ENCODE measurements at regions not wholly inside any gene's neighbourhood (a gene's known extent, or its start where the extent isn't known, plus 50 kb on each side); places are given as distances from the start of the nearest gene placed in this dataset.

- CTCF ChIA-PET: no interaction called here
- Histone ChIP-seq H3K4me1 (ENCODE audit: control insufficient read depth, insufficient read depth, low read length) (no peaks in the 10 kb centered on the region), H3K4me3 (ENCODE audit: low read depth, low read length) (no peak overlapping the region), H3K27ac (ENCODE audit: extremely low read depth, low read depth, low read length) (no peak overlapping the region), H3K36me3 (ENCODE audit: control insufficient read depth in 2 of 2, insufficient read depth in 1 of 2, low read length in 2 of 2) (no peaks in the 10 kb centered on the region), H3K9me3 (ENCODE audit: control insufficient read depth, insufficient read depth, low read depth, low read length) (no peaks in the 10 kb centered on the region)
- TF ChIP-seq ZNF530 (tag by site-specific recombination; IDR thresholded peaks at IDR 0.05; ENCODE audit: low read depth): no peak
- TF ChIP-seq ZBTB11 (tag by site-specific recombination; conservative IDR thresholded peaks at IDR 0.05; ENCODE audit: low read depth): no peak
- no peak for TF ChIP-seq GFI1B (tag by site-specific recombination; IDR thresholded peaks at IDR 0.05)
- TF ChIP-seq SCRT2 (tag by site-specific recombination; IDR thresholded peaks at IDR 0.05): peak; percentile 72; the same call in 1 of the 2 replicates
- no peak for TF ChIP-seq ZNF335 (tag by site-specific recombination; conservative IDR thresholded peaks at IDR 0.05)
- TF ChIP-seq ZNF580 (tag by site-specific recombination; IDR thresholded peaks at IDR 0.05): no peak
- no peak for TF ChIP-seq BCL11A (tag by site-specific recombination; IDR thresholded peaks at IDR 0.05; ENCODE audit: low read depth)
- TF ChIP-seq ZSCAN4 (tag by site-specific recombination; IDR thresholded peaks at IDR 0.05): 0 out of 2 replicates have a peak, but pooled peaks have one; percentile 12
- TF ChIP-seq ZNF211 (tag by site-specific recombination; IDR thresholded peaks at IDR 0.05; ENCODE audit: low read depth): no peak
- TF ChIP-seq REST (tag by site-specific recombination; IDR thresholded peaks at IDR 0.05): no peak
- POLR2A ChIA-PET: no interaction called here
Observed at GRCh38 chr6:6746970-6747338, 158.4 kb downstream of the LY86 start.

GRCh38 chr6:6747371-6747770 is 158.9 kb downstream of the LY86 start:
- Histone ChIP-seq H3K4me3 (ENCODE audit: low read depth, low read length) (no peak overlapping the region), H3K27ac (ENCODE audit: extremely low read depth, low read depth, low read length) (no peak overlapping the region), H3K36me3 (ENCODE audit: control insufficient read depth in 2 of 2, insufficient read depth in 1 of 2, low read length in 2 of 2) (no peaks in the 10 kb centered on the region), H3K4me1 (ENCODE audit: control insufficient read depth, insufficient read depth, low read length) (no peaks in the 10 kb centered on the region), H3K9me3 (ENCODE audit: control insufficient read depth, insufficient read depth, low read depth, low read length) (no peaks in the 10 kb centered on the region)
- POLR2A ChIA-PET: interaction anchor here (0.6 kb wide), 1 partner anchor 88 kb away, joined by 4 read pairs; no protein-coding TSS in a partner anchor
- TF ChIP-seq PRDM6 (tag by site-specific recombination; IDR thresholded peaks at IDR 0.05) (no peak), ZNF112 (tag by site-specific recombination; IDR thresholded peaks at IDR 0.05) (no peak), WT1 (tag by site-specific recombination; IDR thresholded peaks at IDR 0.05) (no peak), ZNF48 (tag by site-specific recombination; IDR thresholded peaks at IDR 0.05) (no peak), ZNF623 (tag by site-specific recombination; IDR thresholded peaks at IDR 0.05) (no peak), ZNF324 (tag by site-specific recombination; IDR thresholded peaks at IDR 0.05) (no peak), ZNF670 (tag by site-specific recombination; IDR thresholded peaks at IDR 0.05; ENCODE audit: low read depth) (no peak), HOXD13 (CRISPR knock-in tag; IDR thresholded peaks at IDR 0.05; ENCODE audit: borderline replicate concordance) (no peak), ZNF596 (tag by site-specific recombination; IDR thresholded peaks at IDR 0.05) (no peak), ZBTB20 (tag by site-specific recombination; IDR thresholded peaks at IDR 0.05) (no peak), ZNF549 (tag by site-specific recombination; IDR thresholded peaks at IDR 0.05) (no peak), ZNF530 (tag by site-specific recombination; IDR thresholded peaks at IDR 0.05; ENCODE audit: low read depth) (no peak)
- CTCF ChIA-PET: interaction anchor here (0.9 kb wide), 1 partner anchor 12 kb away, joined by 4 read pairs; no protein-coding TSS in a partner anchor

Data from HEK293 (cell line).